PFSK-1 (cell line): ENCODE measurements at regions not wholly inside any gene's neighbourhood (a gene's known extent, or its start where the extent isn't known, plus 50 kb on each side); places are given as distances from the start of the nearest gene placed in this dataset.

ENCODE experiments used
- FOXP2 ChIP-seq: optimal IDR thresholded peaks from 2 replicates; pipeline ENCODE3; 2011; ENCODE audit warnings: borderline replicate concordance, control low read depth, inconsistent platforms; ENCODE audit not compliant: insufficient read depth; ENCODE audit errors: extremely low read length, extremely low read depth
- POLR2AphosphoS5 ChIP-seq: IDR thresholded peaks from 2 replicates; pipeline ENCODE4 v1.6.1; 2012; ENCODE audit warnings: low read depth, mild to moderate bottlenecking, control low read depth, low read length, moderate library complexity
- SIN3A ChIP-seq: IDR thresholded peaks from 2 replicates; pipeline ENCODE4 v1.6.1; 2012; ENCODE audit warnings: mild to moderate bottlenecking, low read length, moderate library complexity, borderline replicate concordance; ENCODE audit not compliant: insufficient read depth
- TAF1 ChIP-seq: IDR thresholded peaks from 2 replicates; pipeline ENCODE4 v1.6.1; 2012; ENCODE audit warnings: low read length, control low read depth, borderline replicate concordance; ENCODE audit not compliant: insufficient read depth
- TF ChIP-seq, protein P1 (sequence below), 2 experiments: IDR thresholded peaks; 2 replicates each; pipeline versions ENCODE4 v1.6.1 to v1.8.0; 2011 to 2012; ENCODE audit warnings: low read depth in 2 of 2, low read length in 2 of 2, control low read depth in 1 of 2, inconsistent platforms in 1 of 2, mild to moderate bottlenecking in 1 of 2, moderate library complexity in 1 of 2; ENCODE audit not compliant: insufficient read depth in 1 of 2

DNA sequence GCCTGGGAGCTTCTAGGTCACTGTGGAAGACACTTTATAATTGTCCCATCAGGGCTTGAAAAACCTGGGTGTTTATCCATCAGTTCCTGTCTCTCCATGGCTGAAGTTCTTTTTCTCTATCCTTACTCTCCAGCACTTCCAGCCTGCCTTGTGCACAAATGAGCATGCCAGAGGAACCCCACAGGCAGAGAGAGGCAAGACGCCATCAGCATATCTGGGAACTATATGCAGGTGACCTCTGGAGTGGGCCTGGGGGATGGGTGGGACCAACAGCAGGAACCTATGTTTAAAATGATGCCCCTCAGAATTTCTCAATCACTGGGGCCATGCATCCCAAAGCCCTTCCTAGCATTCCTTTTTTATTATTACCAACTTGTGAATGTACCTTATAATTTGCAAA is 156.2 kb upstream of the PARD3B start:
- no peak for TF ChIP-seq POLR2AphosphoS5
- no peak for TF ChIP-seq SIN3A
- TF ChIP-seq, protein P1, sequence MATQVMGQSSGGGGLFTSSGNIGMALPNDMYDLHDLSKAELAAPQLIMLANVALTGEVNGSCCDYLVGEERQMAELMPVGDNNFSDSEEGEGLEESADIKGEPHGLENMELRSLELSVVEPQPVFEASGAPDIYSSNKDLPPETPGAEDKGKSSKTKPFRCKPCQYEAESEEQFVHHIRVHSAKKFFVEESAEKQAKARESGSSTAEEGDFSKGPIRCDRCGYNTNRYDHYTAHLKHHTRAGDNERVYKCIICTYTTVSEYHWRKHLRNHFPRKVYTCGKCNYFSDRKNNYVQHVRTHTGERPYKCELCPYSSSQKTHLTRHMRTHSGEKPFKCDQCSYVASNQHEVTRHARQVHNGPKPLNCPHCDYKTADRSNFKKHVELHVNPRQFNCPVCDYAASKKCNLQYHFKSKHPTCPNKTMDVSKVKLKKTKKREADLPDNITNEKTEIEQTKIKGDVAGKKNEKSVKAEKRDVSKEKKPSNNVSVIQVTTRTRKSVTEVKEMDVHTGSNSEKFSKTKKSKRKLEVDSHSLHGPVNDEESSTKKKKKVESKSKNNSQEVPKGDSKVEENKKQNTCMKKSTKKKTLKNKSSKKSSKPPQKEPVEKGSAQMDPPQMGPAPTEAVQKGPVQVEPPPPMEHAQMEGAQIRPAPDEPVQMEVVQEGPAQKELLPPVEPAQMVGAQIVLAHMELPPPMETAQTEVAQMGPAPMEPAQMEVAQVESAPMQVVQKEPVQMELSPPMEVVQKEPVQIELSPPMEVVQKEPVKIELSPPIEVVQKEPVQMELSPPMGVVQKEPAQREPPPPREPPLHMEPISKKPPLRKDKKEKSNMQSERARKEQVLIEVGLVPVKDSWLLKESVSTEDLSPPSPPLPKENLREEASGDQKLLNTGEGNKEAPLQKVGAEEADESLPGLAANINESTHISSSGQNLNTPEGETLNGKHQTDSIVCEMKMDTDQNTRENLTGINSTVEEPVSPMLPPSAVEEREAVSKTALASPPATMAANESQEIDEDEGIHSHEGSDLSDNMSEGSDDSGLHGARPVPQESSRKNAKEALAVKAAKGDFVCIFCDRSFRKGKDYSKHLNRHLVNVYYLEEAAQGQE (IDR thresholded peaks at IDR 0.05; ENCODE audit: insufficient read depth in 1 of 2, low read depth in 2 of 2, low read length in 2 of 2) = no peak
- no peak for TF ChIP-seq TAF1
- TF ChIP-seq FOXP2 = no peak

DNA sequence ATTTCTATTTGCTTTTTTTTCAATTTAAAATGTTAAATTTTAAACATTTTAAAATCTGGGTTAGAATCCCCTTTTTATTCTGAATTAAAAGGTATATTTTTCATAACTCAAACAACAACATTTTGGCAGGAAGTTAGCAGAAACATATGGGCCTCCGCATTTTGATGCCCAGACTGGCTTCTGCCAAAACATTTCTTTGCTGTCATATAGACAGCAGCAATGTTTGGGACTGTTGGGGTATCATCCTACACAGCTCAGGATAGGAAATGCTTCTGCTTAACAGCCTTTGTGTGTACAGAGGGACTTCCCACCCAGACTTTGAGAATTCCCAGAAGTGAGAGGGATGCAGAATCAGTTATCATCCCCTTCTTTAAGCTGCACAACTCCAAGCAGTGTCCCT is 155.4 kb upstream of the PARD3B start:
- TF ChIP-seq SIN3A (no peak), TAF1 (no peak), FOXP2 (no peak)
- TF ChIP-seq, protein P1 (IDR thresholded peaks at IDR 0.05; ENCODE audit: insufficient read depth in 1 of 2, low read depth in 2 of 2, low read length in 2 of 2) = no peak

DNA sequence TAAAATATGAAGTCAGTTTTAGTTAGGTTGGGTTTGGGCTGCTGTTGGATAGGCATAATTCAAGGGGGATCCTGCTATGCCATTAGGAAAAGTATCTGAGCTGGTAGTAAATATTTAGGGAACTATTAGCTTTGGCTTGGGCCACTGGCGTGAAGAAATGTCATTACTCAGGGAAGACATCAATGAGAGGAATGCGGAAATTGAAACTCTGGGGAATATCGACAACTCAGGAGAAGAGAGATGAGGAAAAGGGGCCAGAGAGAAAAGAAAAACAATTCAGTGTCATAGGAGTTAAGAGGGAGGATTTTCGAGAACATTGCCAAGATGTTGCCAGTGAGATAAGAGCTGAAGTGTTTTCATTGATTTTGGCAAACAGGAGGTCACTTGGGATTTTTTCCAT is 149.7 kb upstream of the PARD3B start:
- TF ChIP-seq POLR2AphosphoS5 (no peak), FOXP2 (no peak), SIN3A (no peak), TAF1 (no peak)
- TF ChIP-seq, protein P1 (IDR thresholded peaks at IDR 0.05; ENCODE audit: insufficient read depth in 1 of 2, low read depth in 2 of 2, low read length in 2 of 2) = no peak

DNA sequence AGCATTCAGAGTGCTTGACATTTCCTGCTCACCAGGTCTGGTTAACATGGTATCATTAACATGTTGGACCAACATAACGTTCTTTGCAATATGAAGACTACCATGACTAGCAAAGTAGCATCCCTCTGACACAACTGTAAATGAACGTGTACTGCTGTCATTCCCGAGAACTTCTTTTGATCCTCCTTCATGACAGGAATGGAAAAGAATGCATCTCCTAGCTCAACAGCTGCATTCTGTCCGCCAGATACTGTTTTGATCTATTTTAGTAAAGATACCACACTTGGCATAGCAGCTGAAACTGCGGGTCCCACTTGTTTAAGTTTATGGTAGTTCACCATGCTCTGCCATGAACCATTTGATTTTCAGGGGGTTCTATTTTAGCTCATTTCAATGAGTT is 144.2 kb upstream of the PARD3B start:
- TF ChIP-seq, protein P1 (IDR thresholded peaks at IDR 0.05; ENCODE audit: insufficient read depth in 1 of 2, low read depth in 2 of 2, low read length in 2 of 2) = no peak
- TF ChIP-seq POLR2AphosphoS5 = no peak
- no peak for TF ChIP-seq TAF1
- TF ChIP-seq FOXP2 = no peak
- TF ChIP-seq SIN3A = no peak
